ENCODE measurements at regions not wholly inside any gene's neighbourhood (a gene's known extent, or its start where the extent isn't known, plus 50 kb on each side); places are given as distances from the start of the nearest gene placed in this dataset.

DNA sequence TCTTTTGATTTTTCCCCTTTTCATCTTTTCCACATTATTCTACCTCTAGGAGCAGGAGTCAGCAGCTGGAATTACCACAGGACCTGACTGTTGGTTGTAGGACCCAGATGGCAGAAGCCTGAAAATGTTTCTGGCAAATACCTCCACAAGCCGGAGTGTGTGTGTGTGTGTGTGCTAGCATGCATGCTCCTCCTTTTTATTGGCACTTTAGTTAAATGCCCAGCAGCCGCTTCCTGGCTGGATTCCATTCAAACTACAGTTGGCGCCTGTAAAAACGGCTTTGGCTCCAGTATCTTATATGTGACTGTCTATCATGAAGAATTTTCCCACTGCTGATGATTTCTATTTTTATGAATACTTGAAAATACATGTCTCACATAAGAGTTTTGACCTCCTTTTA, 319.7 kb upstream of the SP4 start:
- Histone ChIP-seq H3K4me1 (ENCODE audit: control insufficient read depth, insufficient read depth, low read length) (no peaks in the 10 kb centered on the region), H3K27me3 (ENCODE audit: control insufficient read depth in 1 of 2, insufficient read depth in 2 of 2, low read length in 2 of 2) (no peaks in the 10 kb centered on the region), H3K9me3 (ENCODE audit: control insufficient read depth in 2 of 2, low read length in 2 of 2) (no peaks in the 10 kb centered on the region), H3K27ac (ENCODE audit: low read length) (no peak overlapping the region), H3K36me3 (ENCODE audit: control insufficient read depth in 2 of 2, insufficient read depth in 2 of 2, low read length in 2 of 2) (no peaks in the 10 kb centered on the region), H3K4me3 (ENCODE audit: low read length in 2 of 2) (no peak overlapping the region), H3K9ac (ENCODE audit: low read length in 2 of 2) (no peak overlapping the region)

DNA sequence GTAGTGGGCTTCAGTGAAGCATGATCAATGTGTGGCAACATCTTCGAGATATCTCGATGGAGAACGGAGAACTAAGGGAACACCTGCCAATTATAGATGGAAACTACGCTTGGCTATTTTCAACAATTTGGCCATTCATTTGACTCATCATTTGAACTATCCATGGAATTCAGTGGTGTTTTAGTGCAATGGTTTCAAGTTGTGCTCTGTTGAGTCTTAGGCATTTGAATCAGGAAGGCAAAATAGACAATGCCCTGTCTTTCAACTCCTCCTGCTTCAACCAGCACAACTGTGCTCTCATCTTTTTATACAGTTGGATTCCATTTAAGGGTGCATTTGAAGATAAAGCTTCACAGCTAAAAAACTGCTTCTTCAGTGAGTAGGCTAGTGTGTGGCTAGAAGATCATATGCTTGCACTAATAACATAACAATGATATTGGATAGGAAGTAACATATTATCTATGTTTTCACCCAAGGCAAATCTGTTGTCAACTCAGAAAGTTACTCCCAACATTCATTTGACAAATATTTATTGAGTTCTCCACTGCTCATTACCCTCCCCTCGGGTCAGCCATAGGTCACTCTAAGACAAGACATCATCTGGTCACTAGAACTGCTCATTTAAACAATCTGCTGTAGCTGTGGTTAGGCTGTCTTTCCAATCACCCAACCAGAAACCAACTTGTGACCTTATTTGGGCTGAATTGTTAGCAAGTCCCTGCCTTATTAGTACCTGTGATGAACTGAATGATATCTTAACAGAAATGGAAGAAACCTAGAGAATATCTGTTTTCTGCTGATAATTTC, 314.1 kb upstream of the SP4 start:
- Histone ChIP-seq H3K9ac (ENCODE audit: low read length in 2 of 2) (no peak overlapping the region), H3K36me3 (ENCODE audit: control insufficient read depth in 2 of 2, insufficient read depth in 2 of 2, low read length in 2 of 2) (no peaks in the 10 kb centered on the region), H3K4me3 (ENCODE audit: low read length in 2 of 2) (no peak overlapping the region), H3K9me3 (ENCODE audit: control insufficient read depth in 2 of 2, low read length in 2 of 2) (no peaks in the 10 kb centered on the region), H3K27me3 (ENCODE audit: control insufficient read depth in 1 of 2, insufficient read depth in 2 of 2, low read length in 2 of 2) (peaks cover 0 to 3% of the 10 kb centered on the region in 2 donors), H3K4me1 (ENCODE audit: control insufficient read depth, insufficient read depth, low read length) (no peaks in the 10 kb centered on the region), H3K27ac (ENCODE audit: low read length) (no peak overlapping the region)

DNA sequence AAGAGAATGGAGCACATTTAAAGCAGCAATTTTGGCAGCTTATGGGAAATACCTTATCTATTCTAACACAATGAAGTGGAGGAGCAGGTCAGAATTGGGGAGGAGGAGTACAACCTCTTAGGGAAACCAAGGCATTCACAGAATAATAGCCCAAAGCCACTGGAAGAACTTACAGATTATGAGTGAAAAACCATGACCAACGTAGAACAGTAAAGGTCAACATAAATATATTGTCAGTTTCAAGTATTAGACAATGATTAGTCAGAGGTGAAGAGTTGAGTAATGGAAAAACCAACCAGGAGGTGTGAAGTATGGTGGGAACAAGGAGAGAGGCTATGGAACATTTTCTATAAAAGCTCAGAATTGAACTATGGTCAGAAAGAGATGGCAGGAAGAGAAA, 304.3 kb upstream of the SP4 start:
- no peaks in the 10 kb centered on the region for H3K9me3 ChIP-seq (ENCODE audit: control insufficient read depth in 2 of 2, low read length in 2 of 2)
- H3K27me3 ChIP-seq (ENCODE audit: control insufficient read depth in 1 of 2, insufficient read depth in 2 of 2, low read length in 2 of 2): peaks cover 0 to 2% of the 10 kb centered on the region in 2 donors
- no peak overlapping the region for H3K9ac ChIP-seq (ENCODE audit: low read length in 2 of 2)
- no peaks in the 10 kb centered on the region for H3K36me3 ChIP-seq (ENCODE audit: control insufficient read depth in 2 of 2, insufficient read depth in 2 of 2, low read length in 2 of 2)
- no peak overlapping the region for H3K27ac ChIP-seq (ENCODE audit: low read length)
- no peaks in the 10 kb centered on the region for H3K4me1 ChIP-seq (ENCODE audit: control insufficient read depth, insufficient read depth, low read length)
- no peak overlapping the region for H3K4me3 ChIP-seq (ENCODE audit: low read length in 2 of 2)

DNA sequence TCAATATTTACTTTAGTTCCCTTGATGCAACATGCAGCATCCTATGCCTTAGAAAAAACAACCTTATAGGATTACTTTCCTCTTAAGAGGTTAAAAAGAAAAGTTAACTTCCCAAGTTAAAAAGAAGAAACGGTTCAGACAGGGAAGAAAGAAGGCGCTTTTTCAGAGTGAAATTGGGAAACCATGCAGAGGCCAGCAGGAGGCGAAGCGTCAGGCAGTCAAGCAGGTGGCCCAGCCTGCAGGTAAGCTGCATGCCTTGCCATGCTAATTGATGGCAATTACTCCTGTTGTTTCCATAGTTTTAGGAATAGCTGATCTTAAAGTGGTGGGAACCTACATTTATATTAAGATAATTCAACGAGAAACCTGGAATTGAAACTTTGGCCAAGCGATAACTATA, 302.6 kb upstream of the SP4 start:
- peaks cover 0 to 2% of the 10 kb centered on the region in 2 donors for H3K27me3 ChIP-seq (ENCODE audit: control insufficient read depth in 1 of 2, insufficient read depth in 2 of 2, low read length in 2 of 2)
- H3K27ac ChIP-seq (ENCODE audit: low read length): no peak overlapping the region
- no peak overlapping the region for H3K4me3 ChIP-seq (ENCODE audit: low read length in 2 of 2)
- H3K9ac ChIP-seq (ENCODE audit: low read length in 2 of 2): no peak overlapping the region
- H3K9me3 ChIP-seq (ENCODE audit: control insufficient read depth in 2 of 2, low read length in 2 of 2): no peaks in the 10 kb centered on the region
- H3K36me3 ChIP-seq (ENCODE audit: control insufficient read depth in 2 of 2, insufficient read depth in 2 of 2, low read length in 2 of 2): no peaks in the 10 kb centered on the region
- H3K4me1 ChIP-seq (ENCODE audit: control insufficient read depth, insufficient read depth, low read length): no peaks in the 10 kb centered on the region

DNA sequence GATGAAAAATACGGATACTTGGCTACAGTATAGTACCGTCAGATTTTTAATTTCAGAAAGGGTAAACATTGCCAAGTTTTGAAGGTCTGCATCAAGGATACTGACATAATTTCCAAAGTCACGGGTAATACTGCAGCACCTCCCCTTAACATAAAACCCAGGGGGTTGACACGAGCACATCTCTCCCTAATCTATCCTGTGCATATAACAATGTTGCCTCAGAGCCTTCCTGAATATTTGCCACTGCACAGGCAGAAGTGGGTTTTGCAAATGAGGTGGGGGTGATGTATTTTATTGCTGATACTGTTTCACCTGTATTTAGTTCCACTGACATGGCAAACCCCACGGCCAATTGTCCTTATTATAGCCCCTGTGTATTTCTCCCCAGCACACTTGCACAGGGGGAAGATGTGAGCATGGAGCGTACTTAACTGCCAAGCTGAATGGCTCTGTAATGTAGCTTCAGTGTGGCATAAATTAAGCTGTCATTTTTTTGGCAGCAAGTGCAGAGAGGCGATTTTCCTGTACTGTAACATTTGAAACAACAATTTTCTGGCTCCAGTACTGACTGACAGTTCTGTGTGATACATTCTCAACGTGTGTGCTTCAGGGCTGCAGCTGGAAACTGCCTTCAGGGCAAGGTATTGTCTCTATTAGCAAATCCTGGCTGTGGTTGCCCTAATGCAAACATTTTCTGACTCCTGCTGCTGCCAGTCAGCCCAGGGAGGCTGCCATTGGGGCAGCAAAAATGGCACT, 299.6 kb upstream of the SP4 start:
- no peaks in the 10 kb centered on the region for H3K4me1 ChIP-seq (ENCODE audit: control insufficient read depth, insufficient read depth, low read length)
- H3K9ac ChIP-seq (ENCODE audit: low read length in 2 of 2): no peak overlapping the region
- H3K9me3 ChIP-seq (ENCODE audit: control insufficient read depth in 2 of 2, low read length in 2 of 2): no peaks in the 10 kb centered on the region
- no peak overlapping the region for H3K27ac ChIP-seq (ENCODE audit: low read length)
- H3K4me3 ChIP-seq (ENCODE audit: low read length in 2 of 2): no peak overlapping the region
- H3K36me3 ChIP-seq (ENCODE audit: control insufficient read depth in 2 of 2, insufficient read depth in 2 of 2, low read length in 2 of 2): no peaks in the 10 kb centered on the region
- H3K27me3 ChIP-seq (ENCODE audit: control insufficient read depth in 1 of 2, insufficient read depth in 2 of 2, low read length in 2 of 2): peaks cover 0 to 2% of the 10 kb centered on the region in 2 donors

DNA sequence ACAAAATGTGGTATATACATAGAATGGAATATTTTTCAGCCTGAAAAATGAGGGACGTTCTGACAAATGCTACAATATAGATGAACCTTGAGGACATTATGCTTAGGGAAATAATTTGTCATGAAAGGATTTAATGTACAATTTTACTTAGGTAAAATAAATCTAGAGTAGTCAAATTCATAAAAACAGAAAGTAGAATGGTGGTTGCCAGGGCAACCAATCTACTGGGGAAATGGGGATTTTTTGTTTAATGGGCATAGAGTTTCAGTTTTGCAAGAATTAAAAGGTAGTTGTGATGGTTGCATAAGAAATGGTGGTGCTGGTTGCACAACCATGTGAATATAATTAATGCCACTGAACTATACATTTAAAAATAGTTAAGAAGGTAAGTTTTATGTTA, 296.0 kb upstream of the SP4 start:
- Histone ChIP-seq H3K4me3 (ENCODE audit: low read length in 2 of 2) (no peak overlapping the region), H3K9me3 (ENCODE audit: control insufficient read depth in 2 of 2, low read length in 2 of 2) (peaks cover 0 to 3% of the 10 kb centered on the region in 2 donors), H3K36me3 (ENCODE audit: control insufficient read depth in 2 of 2, insufficient read depth in 2 of 2, low read length in 2 of 2) (no peaks in the 10 kb centered on the region), H3K27me3 (ENCODE audit: control insufficient read depth in 1 of 2, insufficient read depth in 2 of 2, low read length in 2 of 2) (no peaks in the 10 kb centered on the region), H3K27ac (ENCODE audit: low read length) (no peak overlapping the region), H3K4me1 (ENCODE audit: control insufficient read depth, insufficient read depth, low read length) (no peaks in the 10 kb centered on the region), H3K9ac (ENCODE audit: low read length in 2 of 2) (no peak overlapping the region)

DNA sequence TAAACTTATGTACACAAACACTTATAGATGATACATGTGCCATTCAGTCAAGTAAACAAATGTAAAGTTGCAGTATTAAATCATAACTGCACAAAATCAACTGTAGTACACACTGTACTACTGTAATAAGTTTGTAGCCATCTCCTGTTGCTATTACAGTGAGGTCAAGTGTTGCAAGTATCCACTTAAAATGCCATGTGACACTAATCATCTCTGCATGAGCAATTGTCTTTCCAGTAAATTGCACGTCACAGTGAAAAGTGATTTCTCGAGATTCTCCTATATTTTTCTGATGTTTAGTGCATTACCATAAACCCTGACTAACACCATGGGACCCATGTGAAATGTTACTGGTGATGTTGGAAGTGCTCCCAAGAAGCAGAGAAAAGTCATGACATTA, 293.3 kb upstream of the SP4 start:
- Histone ChIP-seq H3K4me1 (ENCODE audit: control insufficient read depth, insufficient read depth, low read length) (no peaks in the 10 kb centered on the region), H3K9me3 (ENCODE audit: control insufficient read depth in 2 of 2, low read length in 2 of 2) (peaks cover 0 to 3% of the 10 kb centered on the region in 2 donors), H3K27me3 (ENCODE audit: control insufficient read depth in 1 of 2, insufficient read depth in 2 of 2, low read length in 2 of 2) (no peaks in the 10 kb centered on the region), H3K4me3 (ENCODE audit: low read length in 2 of 2) (no peak overlapping the region), H3K27ac (ENCODE audit: low read length) (no peak overlapping the region), H3K9ac (ENCODE audit: low read length in 2 of 2) (no peak overlapping the region), H3K36me3 (ENCODE audit: control insufficient read depth in 2 of 2, insufficient read depth in 2 of 2, low read length in 2 of 2) (no peaks in the 10 kb centered on the region)

DNA sequence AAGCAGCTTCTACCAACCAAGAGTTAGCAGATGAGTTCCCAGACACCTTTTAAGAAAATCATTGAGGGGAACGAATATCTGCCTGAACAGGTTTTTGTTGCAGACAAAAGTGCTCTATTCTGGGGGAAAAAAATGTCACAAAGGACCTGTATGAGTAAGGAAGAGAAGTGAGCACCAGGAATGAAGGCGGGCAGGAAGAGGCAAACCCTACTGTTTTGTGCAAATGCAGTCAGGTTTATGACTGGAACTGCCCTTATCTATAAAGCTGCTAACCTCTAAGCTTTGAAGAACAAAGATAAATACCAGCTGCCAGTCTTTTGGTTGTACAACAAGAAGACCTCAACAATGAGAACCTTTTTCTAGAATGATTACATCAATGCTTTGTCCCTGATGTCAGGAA, 292.4 kb upstream of the SP4 start:
- no peak overlapping the region for H3K27ac ChIP-seq (ENCODE audit: low read length)
- H3K4me1 ChIP-seq (ENCODE audit: control insufficient read depth, insufficient read depth, low read length): no peaks in the 10 kb centered on the region
- peaks cover 0 to 3% of the 10 kb centered on the region in 2 donors for H3K9me3 ChIP-seq (ENCODE audit: control insufficient read depth in 2 of 2, low read length in 2 of 2)
- H3K9ac ChIP-seq (ENCODE audit: low read length in 2 of 2): no peak overlapping the region
- no peaks in the 10 kb centered on the region for H3K36me3 ChIP-seq (ENCODE audit: control insufficient read depth in 2 of 2, insufficient read depth in 2 of 2, low read length in 2 of 2)
- H3K4me3 ChIP-seq (ENCODE audit: low read length in 2 of 2): no peak overlapping the region
- H3K27me3 ChIP-seq (ENCODE audit: control insufficient read depth in 1 of 2, insufficient read depth in 2 of 2, low read length in 2 of 2): peaks cover 0 to 5% of the 10 kb centered on the region in 2 donors

DNA sequence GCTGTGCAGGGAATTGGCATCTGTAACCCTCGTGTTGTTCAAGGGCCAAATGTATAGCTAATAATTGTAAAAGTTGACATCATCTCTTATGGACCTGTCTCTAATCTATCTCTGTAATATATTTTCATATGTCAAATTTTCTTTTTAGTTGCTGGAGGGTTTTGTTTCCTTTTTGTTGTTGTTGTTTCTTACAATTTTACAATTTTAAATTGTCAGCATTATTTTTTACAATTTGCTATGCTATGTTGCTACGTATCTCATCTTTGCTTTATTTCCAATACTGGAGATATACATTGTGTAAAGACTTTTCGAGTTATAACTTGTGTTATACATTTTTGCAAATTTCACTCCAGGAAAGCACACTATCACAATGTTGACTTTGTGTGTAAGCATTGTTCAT, 290.2 kb upstream of the SP4 start:
- no peak overlapping the region for H3K4me3 ChIP-seq (ENCODE audit: low read length in 2 of 2)
- H3K36me3 ChIP-seq (ENCODE audit: control insufficient read depth in 2 of 2, insufficient read depth in 2 of 2, low read length in 2 of 2): no peaks in the 10 kb centered on the region
- H3K4me1 ChIP-seq (ENCODE audit: control insufficient read depth, insufficient read depth, low read length): no peaks in the 10 kb centered on the region
- H3K9me3 ChIP-seq (ENCODE audit: control insufficient read depth in 2 of 2, low read length in 2 of 2): peaks cover 0 to 3% of the 10 kb centered on the region in 2 donors
- H3K27me3 ChIP-seq (ENCODE audit: control insufficient read depth in 1 of 2, insufficient read depth in 2 of 2, low read length in 2 of 2): peaks cover 0 to 5% of the 10 kb centered on the region in 2 donors
- no peak overlapping the region for H3K9ac ChIP-seq (ENCODE audit: low read length in 2 of 2)
- H3K27ac ChIP-seq (ENCODE audit: low read length): no peak overlapping the region

DNA sequence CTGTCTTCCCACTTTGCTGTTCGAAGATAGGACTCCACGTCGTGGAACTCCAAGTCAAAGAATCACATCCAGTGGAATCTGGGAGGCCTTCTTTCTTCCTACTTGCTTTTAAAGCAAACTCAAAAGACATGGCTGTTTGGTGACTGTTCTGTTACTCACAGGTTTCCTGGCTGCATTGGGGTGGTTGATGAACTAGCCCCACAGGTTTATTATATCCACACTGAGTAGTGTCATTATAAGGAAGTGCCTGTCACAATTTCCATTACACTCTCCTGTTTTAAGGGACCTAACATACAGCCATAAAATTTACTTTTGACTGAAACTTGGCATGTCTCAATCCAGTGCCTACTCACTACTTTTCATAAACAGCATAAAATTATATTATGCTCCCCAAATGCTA, 287.3 kb upstream of the SP4 start:
- Histone ChIP-seq H3K27me3 (ENCODE audit: control insufficient read depth in 1 of 2, insufficient read depth in 2 of 2, low read length in 2 of 2) (peaks cover 0 to 5% of the 10 kb centered on the region in 2 donors), H3K9me3 (ENCODE audit: control insufficient read depth in 2 of 2, low read length in 2 of 2) (no peaks in the 10 kb centered on the region), H3K9ac (ENCODE audit: low read length in 2 of 2) (no peak overlapping the region), H3K36me3 (ENCODE audit: control insufficient read depth in 2 of 2, insufficient read depth in 2 of 2, low read length in 2 of 2) (no peaks in the 10 kb centered on the region), H3K4me1 (ENCODE audit: control insufficient read depth, insufficient read depth, low read length) (no peaks in the 10 kb centered on the region), H3K27ac (ENCODE audit: low read length) (no peak overlapping the region), H3K4me3 (ENCODE audit: low read length in 2 of 2) (no peak overlapping the region)

DNA sequence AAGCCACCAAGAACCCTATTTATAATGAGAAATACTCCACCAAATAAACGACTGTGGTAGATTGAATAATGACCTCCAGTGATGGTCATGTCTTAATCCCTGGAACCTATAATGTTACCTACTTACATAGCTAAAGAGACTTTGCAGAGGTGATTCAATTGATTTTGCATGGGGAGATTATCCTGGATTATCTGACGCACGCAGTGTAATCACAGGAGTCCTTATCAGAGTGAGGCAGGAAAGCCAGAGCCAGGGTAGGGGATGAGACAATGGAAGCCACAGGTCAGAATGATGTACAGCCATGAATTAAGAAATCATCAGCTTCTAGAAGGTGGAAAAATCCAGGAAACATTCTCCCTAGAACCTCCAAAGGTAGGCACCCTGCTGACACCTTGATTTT, 286.4 kb upstream of the SP4 start:
- H3K27me3 ChIP-seq (ENCODE audit: control insufficient read depth in 1 of 2, insufficient read depth in 2 of 2, low read length in 2 of 2): peaks cover 0 to 5% of the 10 kb centered on the region in 2 donors
- H3K9me3 ChIP-seq (ENCODE audit: control insufficient read depth in 2 of 2, low read length in 2 of 2): no peaks in the 10 kb centered on the region
- no peaks in the 10 kb centered on the region for H3K4me1 ChIP-seq (ENCODE audit: control insufficient read depth, insufficient read depth, low read length)
- H3K9ac ChIP-seq (ENCODE audit: low read length in 2 of 2): no peak overlapping the region
- H3K4me3 ChIP-seq (ENCODE audit: low read length in 2 of 2): no peak overlapping the region
- H3K27ac ChIP-seq (ENCODE audit: low read length): no peak overlapping the region
- H3K36me3 ChIP-seq (ENCODE audit: control insufficient read depth in 2 of 2, insufficient read depth in 2 of 2, low read length in 2 of 2): no peaks in the 10 kb centered on the region

Measured in stomach smooth muscle (tissue), 2 donors.